HFF-Myc (cell line): ENCODE measurements at regions not wholly inside any gene's neighbourhood (a gene's known extent, or its start where the extent isn't known, plus 50 kb on each side); places are given as distances from the start of the nearest gene placed in this dataset.

Experiments used
- DNase-seq: peaks from one replicate; pipeline ENCODE4 v3.0.0-alpha.2; 2011; ENCODE audit warnings: low read depth; ENCODE audit errors: extremely low read depth
- H3K4me3 ChIP-seq: replicated peaks from 2 replicates; pipeline ENCODE4 v1.5.1; 2011; ENCODE audit warnings: low read depth, mild to moderate bottlenecking, control low read depth, low read length
- CTCF ChIP-seq: IDR thresholded peaks from 2 replicates; pipeline ENCODE4 v1.5.1; 2012; ENCODE audit warnings: mild to moderate bottlenecking, low read depth, low read length, control low read depth; ENCODE audit errors: missing control alignments

DNA sequence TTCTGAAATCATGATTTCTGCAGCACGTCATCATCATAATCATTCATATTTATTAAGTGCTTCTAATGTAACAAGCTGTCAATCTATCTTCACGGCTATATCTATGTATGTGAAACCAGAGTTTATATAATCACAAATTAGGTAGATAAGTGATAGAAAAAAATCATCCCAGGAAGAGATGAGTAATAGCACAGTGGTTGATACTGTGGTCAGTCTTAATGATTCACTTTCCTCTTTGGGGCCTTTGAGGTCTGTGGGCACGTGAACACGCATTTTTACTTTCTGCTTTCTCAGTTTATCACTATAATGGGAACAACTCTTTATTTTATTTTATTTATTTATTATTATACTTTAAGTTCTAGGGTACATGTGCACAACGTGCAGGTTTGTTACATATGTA, 265.9 kb upstream of the NOVA1 start:
- TF ChIP-seq CTCF: no peak
- DNase-seq: no peak
- H3K4me3 ChIP-seq: no peak overlapping the region

DNA sequence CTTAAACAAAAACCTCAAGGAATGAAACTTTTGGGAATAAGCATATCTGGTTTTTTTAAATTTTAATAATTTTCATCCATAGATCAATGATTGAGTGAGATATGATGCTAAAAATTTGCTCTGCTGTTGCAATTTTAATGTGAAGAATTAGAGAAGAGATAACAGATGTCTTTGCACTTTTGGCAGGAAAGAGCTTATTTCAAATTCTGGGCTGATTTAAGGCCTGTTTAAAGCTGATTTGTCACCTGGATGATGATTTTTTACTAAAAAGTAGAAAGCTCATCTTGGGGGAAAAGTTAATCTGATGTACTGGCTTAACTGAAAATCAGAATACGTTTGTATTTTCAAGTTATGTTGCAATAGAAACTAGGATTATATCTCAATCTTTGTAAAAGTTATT, 268.9 kb upstream of the NOVA1 start:
- H3K4me3 ChIP-seq: no peak overlapping the region
- no peak for TF ChIP-seq CTCF
- DNase-seq: no peak

- no peak overlapping the region for H3K4me3 ChIP-seq
- no peak for DNase-seq
- no peak for TF ChIP-seq CTCF
These were observed 269.4 kb upstream of the NOVA1 start for GRCh38 chr14:26867171-26867757.

- TF ChIP-seq CTCF: no peak
- no peak for DNase-seq
- no peak overlapping the region for H3K4me3 ChIP-seq
These were observed 272.3 kb upstream of the NOVA1 start for GRCh38 chr14:26870096-26870495.

- TF ChIP-seq CTCF: no peak
- H3K4me3 ChIP-seq: no peak overlapping the region
- DNase-seq: no peak
These were observed 273.1 kb upstream of the NOVA1 start for GRCh38 chr14:26870722-26871617.

DNA sequence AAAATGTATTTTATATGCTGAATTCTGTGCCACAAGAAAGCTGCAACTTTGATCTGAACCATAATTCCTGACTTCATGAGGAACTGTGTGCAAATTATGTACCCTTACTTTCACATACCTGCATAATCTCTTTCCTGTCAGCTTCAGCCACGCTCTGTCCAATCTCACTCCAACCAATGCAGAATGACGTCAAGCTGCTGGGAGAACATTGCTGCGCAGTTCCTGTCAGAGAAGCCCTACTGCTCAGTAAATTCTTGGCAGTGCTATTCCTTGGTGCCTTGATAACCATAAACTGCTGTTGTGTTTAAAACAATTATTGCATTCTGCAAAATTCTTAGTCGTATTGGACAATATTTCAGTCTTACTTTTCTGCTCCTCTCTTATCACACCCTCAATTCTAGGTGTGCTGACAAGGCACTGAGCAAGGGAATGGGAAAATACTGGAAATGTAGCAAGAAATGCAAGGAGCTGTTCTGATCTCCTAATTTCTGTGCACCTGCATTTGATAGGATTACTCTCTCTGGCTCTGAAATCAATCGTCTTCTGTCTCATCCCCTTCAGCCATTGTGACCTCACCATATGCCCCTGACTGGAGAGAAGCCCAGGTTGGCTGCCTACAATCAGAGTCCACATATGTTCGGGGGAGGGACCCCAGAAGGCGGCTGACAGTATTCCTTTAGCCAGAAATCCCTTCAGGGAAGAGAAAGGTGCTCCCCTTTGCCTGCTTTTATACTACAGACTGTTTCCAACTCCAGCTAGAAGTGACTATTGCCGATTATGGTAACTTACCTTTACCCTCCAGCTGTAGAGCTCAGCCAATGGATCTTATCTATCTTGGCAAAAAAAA, 274.9 kb upstream of the NOVA1 start:
- TF ChIP-seq CTCF: no peak
- DNase-seq: no peak
- H3K4me3 ChIP-seq: no peak overlapping the region
